ENCODE measurements at regions not wholly inside any gene's neighbourhood (a gene's known extent, or its start where the extent isn't known, plus 50 kb on each side); places are given as distances from the start of the nearest gene placed in this dataset.

DNA sequence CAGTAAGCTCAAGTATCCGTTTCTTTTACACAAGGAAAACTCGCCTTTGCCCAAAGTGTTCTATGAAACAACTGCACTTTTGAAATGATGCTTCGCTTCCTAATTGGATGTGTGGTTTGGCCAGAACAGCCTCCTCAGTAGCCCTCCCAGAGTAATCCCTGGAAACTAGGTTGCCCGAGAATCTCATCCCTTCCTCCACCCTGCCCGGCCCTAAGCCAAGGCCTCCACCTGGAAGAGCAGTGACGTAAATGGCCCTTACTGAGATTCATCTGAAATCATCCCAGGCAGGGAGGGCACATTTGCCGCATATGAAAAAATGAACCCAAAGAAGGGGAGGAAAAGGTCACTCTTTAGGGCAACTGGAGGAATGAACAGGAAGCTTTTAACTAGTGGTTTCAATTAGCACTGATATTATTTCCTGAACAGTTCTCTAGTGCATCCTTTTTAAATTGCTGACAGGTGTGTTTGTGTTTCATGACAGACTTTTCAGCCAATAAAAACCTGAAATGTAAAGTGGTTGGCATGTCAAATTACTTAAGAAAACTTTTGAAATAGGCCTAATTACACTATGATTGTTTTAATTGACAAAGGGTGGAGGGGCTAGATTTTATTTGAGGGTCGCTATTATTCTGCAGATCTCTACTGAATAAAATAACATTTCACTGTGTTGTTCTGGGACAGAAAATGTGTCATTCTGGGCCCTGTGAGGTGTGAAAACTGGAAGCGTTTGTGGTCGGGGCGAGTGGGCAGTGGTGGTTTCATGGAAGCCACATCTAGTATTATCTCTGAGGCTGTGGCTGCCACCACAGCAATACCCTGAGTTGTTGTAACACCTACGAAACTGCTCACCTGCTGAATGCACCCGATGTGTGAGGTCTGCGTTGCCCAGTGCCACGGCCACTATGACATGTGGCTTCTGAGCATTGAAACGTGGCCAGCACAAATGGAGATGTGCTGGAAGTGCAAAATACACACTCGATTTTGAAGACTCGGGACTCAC, 112.1 kb downstream of the ZIC5 start:
- DNase-seq = no peak

GRCh38 chr13:99857738-99858137, 113.8 kb downstream of the ZIC5 start:
- DNase-seq = no peak

- DNase-seq = no peak
Observed at GRCh38 chr13:99855526-99856420, 115.8 kb downstream of the ZIC5 start.

GRCh38 chr13:99854366-99854765, 117.2 kb downstream of the ZIC5 start:
- no peak for DNase-seq

- DNase-seq = no peak
Observed at GRCh38 chr13:99847318-99847750, 124.2 kb downstream of the ZIC5 start.

DNA sequence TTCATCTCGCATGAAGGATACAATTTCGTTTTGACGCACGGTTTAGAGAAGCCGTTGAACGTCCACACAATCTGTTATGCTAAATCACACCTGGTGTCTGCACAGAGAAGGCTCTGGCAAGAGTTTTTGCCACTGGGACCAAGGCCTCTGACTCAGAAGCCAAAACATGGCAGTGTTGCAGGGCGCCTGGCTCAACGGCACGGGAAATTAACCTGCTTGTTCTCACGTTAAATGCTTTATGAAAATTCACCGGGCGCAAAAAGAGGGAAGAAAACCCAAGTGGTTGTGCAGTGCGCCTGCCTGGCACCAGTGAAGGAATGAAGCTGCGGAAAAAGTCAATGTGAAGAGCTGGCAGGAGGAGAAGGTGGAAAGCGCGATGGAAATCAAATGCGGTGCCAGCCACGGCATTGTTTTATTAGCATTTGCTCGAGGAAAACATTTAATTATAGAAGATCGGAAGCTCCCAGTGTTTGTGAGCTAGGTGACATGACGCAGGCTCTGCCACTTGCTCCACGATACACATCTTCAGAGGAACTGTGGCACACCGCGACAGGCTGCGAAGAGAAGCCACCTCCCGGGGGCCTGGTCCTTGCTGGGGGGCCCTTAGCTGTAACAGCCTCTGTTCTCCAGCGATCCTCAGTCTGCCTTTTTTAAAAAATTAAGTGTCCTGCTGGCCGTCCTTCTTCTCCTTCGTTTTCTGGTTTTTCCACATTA, 126.2 kb downstream of the ZIC5 start:
- no peak for DNase-seq

- DNase-seq = no peak
Observed at GRCh38 chr13:99844421-99844820, 127.1 kb downstream of the ZIC5 start.

DNA sequence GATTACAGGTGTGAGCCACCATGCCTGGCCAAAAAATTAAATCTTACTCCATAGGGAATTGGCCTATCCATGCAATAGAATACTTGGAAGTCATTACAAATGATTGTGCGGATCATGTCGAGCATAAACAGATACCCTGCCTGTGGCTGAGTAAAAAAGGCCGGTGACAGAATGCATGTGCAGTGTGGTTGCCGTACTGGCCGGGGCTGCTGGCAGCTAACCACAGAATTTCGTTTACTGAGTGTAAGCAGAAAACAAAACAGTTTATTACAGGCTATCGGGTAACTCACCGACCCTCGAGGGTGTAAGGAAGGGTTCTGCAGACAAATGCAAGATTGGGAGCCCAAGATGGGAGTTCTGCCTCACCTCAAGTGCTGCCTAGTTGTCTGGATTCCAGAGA, 127.7 kb downstream of the ZIC5 start:
- DNase-seq = no peak

- no peak for DNase-seq
Observed at GRCh38 chr13:99842405-99842804, 129.2 kb downstream of the ZIC5 start.

DNA sequence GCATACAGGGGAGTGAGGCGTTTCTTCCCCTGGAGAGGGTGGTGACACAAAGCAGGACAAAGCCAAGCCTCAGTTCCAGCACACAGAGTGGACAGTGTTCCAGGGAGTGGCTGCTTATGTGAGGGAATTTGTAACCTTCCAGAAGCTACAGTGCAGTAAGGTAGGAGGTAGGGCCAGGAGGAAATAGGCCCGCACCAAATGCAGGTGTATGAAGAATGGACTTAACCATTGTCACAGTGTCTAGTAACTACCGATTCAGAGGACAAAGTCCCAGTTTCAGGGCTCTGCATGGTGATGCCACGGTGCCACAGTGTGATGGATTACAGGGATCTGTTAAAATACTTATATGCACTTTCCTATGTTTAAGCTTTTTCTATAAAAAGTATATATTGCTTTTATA, 135.3 kb downstream of the ZIC5 start:
- no peak for DNase-seq

GRCh38 chr13:99835442-99835841, 136.1 kb downstream of the ZIC5 start:
- no peak for DNase-seq

DNA sequence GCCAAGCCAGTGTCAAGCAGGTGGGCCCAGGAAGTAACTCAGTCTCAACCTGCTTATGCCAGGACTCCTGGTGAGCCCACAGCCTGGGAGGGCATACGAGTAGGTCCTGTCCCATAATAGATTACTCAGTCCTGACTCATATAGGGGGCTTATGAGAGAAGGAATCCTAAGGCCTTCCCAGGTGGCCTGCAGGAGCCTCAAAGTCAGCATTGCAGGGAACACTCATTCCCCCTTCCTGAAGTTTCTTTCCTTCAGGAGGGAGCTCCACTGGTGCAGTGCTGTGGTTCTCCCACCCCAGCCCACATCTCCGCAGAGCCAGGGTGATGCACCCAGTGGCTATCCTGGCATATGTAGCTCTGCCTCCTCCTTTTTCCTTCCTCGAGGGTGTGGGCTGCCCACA, 137.3 kb downstream of the ZIC5 start:
- DNase-seq = no peak

GRCh38 chr13:99832347-99832746, 139.2 kb downstream of the ZIC5 start:
- DNase-seq = no peak

- DNase-seq = no peak
Observed at GRCh38 chr13:99830931-99831330, 140.6 kb downstream of the ZIC5 start.

DNA sequence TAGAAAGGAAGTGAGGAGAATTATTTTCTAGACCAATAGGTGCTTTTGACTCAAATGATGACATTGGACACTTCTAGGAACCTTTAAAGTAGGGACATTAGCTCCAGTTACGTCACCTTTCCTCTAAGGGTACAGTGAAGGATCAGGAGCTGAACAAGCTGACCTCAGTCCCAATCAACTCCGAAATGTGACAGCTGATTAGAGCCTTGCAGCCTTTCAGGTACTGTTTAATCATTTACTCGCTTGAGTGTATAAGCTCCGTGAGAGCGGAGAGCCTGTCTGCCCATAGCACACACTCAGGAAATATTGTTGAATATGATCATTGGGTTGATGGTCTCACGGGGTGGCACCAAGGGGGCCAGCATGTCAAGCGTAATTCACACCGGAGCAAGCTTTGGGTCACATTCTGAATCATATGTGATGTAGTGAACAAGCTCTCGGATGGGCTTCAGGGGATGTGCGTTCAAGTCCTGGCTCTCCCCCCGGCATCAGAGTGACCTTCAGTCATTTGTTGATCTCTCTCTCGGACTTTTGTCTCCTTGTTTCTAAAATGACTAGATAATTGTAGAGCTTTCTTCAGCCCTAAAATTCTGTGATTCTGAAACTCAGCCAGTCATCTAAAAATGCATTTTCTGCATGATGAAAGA, 141.9 kb downstream of the ZIC5 start:
- no peak for DNase-seq

GRCh38 chr13:99829161-99829560, 142.4 kb downstream of the ZIC5 start:
- no peak for DNase-seq

GRCh38 chr13:99828735-99829134, 142.8 kb downstream of the ZIC5 start:
- DNase-seq = no peak

- no peak for DNase-seq
Observed at GRCh38 chr13:99828123-99828522, 143.4 kb downstream of the ZIC5 start.

- no peak for DNase-seq
Observed at GRCh38 chr13:99827011-99827772, 144.4 kb downstream of the ZIC5 start.

- no peak for DNase-seq
Observed at GRCh38 chr13:99823961-99824360, 147.6 kb downstream of the ZIC5 start.

GRCh38 chr13:99822820-99823219, 148.7 kb downstream of the ZIC5 start:
- DNase-seq = no peak

DNA sequence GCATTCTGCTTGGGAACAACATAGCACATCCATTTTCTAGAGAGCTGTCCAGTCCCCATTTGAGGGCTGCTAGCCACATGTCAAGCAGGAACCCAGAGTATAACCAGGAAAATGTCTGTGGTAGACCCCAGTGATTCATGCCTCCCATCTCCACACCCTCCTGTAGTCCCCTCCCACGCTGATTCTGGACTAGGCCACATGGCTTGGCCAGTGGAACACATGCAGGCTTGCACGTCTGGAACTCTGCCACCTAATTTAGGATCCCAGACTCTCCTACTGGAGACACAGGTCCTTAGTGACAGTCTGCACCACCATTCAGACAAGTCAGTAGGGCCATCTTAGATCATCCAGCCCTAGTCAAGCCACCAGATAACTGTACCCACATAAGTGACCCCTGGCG, 149.8 kb downstream of the ZIC5 start:
- DNase-seq = no peak

Data from inflammatory macrophage treated with lipopolysaccharide for 1 hour (primary cell).